ENCODE measurements at regions not wholly inside any gene's neighbourhood (a gene's known extent, or its start where the extent isn't known, plus 50 kb on each side); places are given as distances from the start of the nearest gene placed in this dataset.

- H3K4me3 ChIP-seq: no peak overlapping the region
- peaks cover 6% of the 10 kb centered on the region; the same call in 1 of the 2 replicates for H3K4me1 ChIP-seq
- DNase-seq (ENCODE audit: low spot score in 2 of 2): peak; percentile 12 to 33
- H3K27me3 ChIP-seq (ENCODE audit: low read depth): no peaks in the 10 kb centered on the region
- no peaks in the 10 kb centered on the region for H3K9me3 ChIP-seq
- no peaks in the 10 kb centered on the region for H3K36me3 ChIP-seq (replicated peaks)
- in situ Hi-C loops (cut with MboI; ENCODE audit: low sequenced_read_pairs): no loop called here
These were observed 79.1 kb upstream of the EGLN3 start for GRCh38 chr14:34029921-34030334.

- no peak for DNase-seq (ENCODE audit: low spot score in 2 of 2)
- Histone ChIP-seq H3K27me3 (ENCODE audit: low read depth) (no peaks in the 10 kb centered on the region), H3K36me3 (replicated peaks) (no peaks in the 10 kb centered on the region), H3K4me3 (no peak overlapping the region), H3K4me1 (peaks cover 6% of the 10 kb centered on the region; the same call in 1 of the 2 replicates), H3K9me3 (no peaks in the 10 kb centered on the region)
- in situ Hi-C loops (cut with MboI; ENCODE audit: low sequenced_read_pairs): no loop called here
These were observed 77.2 kb upstream of the EGLN3 start for GRCh38 chr14:34027990-34028495.

- H3K27me3 ChIP-seq (ENCODE audit: low read depth): no peaks in the 10 kb centered on the region
- peaks cover 6% of the 10 kb centered on the region; the same call in 1 of the 2 replicates for H3K4me1 ChIP-seq
- DNase-seq (ENCODE audit: low spot score in 2 of 2): no peak
- H3K9me3 ChIP-seq: no peaks in the 10 kb centered on the region
- H3K36me3 ChIP-seq (replicated peaks): no peaks in the 10 kb centered on the region
- H3K4me3 ChIP-seq: no peak overlapping the region
- in situ Hi-C loops (cut with MboI; ENCODE audit: low sequenced_read_pairs): no loop called here
These were observed 76.5 kb upstream of the EGLN3 start for GRCh38 chr14:34027130-34027989.

- Histone ChIP-seq H3K27me3 (ENCODE audit: low read depth) (no peaks in the 10 kb centered on the region), H3K9me3 (no peaks in the 10 kb centered on the region), H3K4me3 (no peak overlapping the region), H3K4me1 (peaks cover 6% of the 10 kb centered on the region; the same call in 1 of the 2 replicates), H3K36me3 (replicated peaks) (no peaks in the 10 kb centered on the region)
- DNase-seq (ENCODE audit: low spot score in 2 of 2): no peak
- in situ Hi-C loops (cut with MboI; ENCODE audit: low sequenced_read_pairs): no loop called here
These were observed 74.6 kb upstream of the EGLN3 start for GRCh38 chr14:34025325-34026017.

GRCh38 chr14:34024768-34025144 lies 73.9 kb upstream of the EGLN3 start:
- H3K4me3 ChIP-seq: no peak overlapping the region
- H3K9me3 ChIP-seq: no peaks in the 10 kb centered on the region
- H3K4me1 ChIP-seq: peaks cover 2% of the 10 kb centered on the region; the same call in 1 of the 2 replicates
- no peaks in the 10 kb centered on the region for H3K27me3 ChIP-seq (ENCODE audit: low read depth)
- in situ Hi-C loops (cut with MboI; ENCODE audit: low sequenced_read_pairs): no loop called here
- no peak for DNase-seq (ENCODE audit: low spot score in 2 of 2)
- no peaks in the 10 kb centered on the region for H3K36me3 ChIP-seq (replicated peaks)

GRCh38 chr14:34023824-34024767 lies 73.2 kb upstream of the EGLN3 start:
- H3K4me1 ChIP-seq: no peaks in the 10 kb centered on the region
- H3K9me3 ChIP-seq: no peaks in the 10 kb centered on the region
- no peaks in the 10 kb centered on the region for H3K27me3 ChIP-seq (ENCODE audit: low read depth)
- H3K4me3 ChIP-seq: no peak overlapping the region
- no peak for DNase-seq (ENCODE audit: low spot score in 2 of 2)
- in situ Hi-C loops (cut with MboI; ENCODE audit: low sequenced_read_pairs): no loop called here
- no peaks in the 10 kb centered on the region for H3K36me3 ChIP-seq (replicated peaks)

- in situ Hi-C loops (cut with MboI; ENCODE audit: low sequenced_read_pairs): no loop called here
- H3K4me3 ChIP-seq: no peak overlapping the region
- H3K36me3 ChIP-seq (replicated peaks): no peaks in the 10 kb centered on the region
- DNase-seq (ENCODE audit: low spot score in 2 of 2): no peak
- H3K9me3 ChIP-seq: no peaks in the 10 kb centered on the region
- no peaks in the 10 kb centered on the region for H3K4me1 ChIP-seq
- no peaks in the 10 kb centered on the region for H3K27me3 ChIP-seq (ENCODE audit: low read depth)
These were observed 70.2 kb upstream of the EGLN3 start for GRCh38 chr14:34021096-34021495.

- no peak for DNase-seq (ENCODE audit: low spot score in 2 of 2)
- no peaks in the 10 kb centered on the region for H3K4me1 ChIP-seq
- no peaks in the 10 kb centered on the region for H3K36me3 ChIP-seq (replicated peaks)
- in situ Hi-C loops (cut with MboI; ENCODE audit: low sequenced_read_pairs): no loop called here
- H3K4me3 ChIP-seq: no peak overlapping the region
- no peaks in the 10 kb centered on the region for H3K9me3 ChIP-seq
- H3K27me3 ChIP-seq (ENCODE audit: low read depth): no peaks in the 10 kb centered on the region
These were observed 69.1 kb upstream of the EGLN3 start for GRCh38 chr14:34020014-34020413.

- Histone ChIP-seq H3K4me1 (no peaks in the 10 kb centered on the region), H3K9me3 (no peaks in the 10 kb centered on the region), H3K27me3 (ENCODE audit: low read depth) (no peaks in the 10 kb centered on the region), H3K36me3 (replicated peaks) (no peaks in the 10 kb centered on the region), H3K4me3 (no peak overlapping the region)
- in situ Hi-C loops (cut with MboI; ENCODE audit: low sequenced_read_pairs): no loop called here
- no peak for DNase-seq (ENCODE audit: low spot score in 2 of 2)
These were observed 67.8 kb upstream of the EGLN3 start for GRCh38 chr14:34018564-34019244.

GRCh38 chr14:34018125-34018524 lies 67.3 kb upstream of the EGLN3 start:
- no peak for DNase-seq (ENCODE audit: low spot score in 2 of 2)
- peaks cover under 1% of the 10 kb centered on the region; the same call in 1 of the 2 replicates for H3K4me1 ChIP-seq
- H3K4me3 ChIP-seq: no peak overlapping the region
- no peaks in the 10 kb centered on the region for H3K27me3 ChIP-seq (ENCODE audit: low read depth)
- in situ Hi-C loops (cut with MboI; ENCODE audit: low sequenced_read_pairs): no loop called here
- no peaks in the 10 kb centered on the region for H3K36me3 ChIP-seq (replicated peaks)
- no peaks in the 10 kb centered on the region for H3K9me3 ChIP-seq

GRCh38 chr14:34015383-34015782 lies 64.5 kb upstream of the EGLN3 start:
- in situ Hi-C loops (cut with MboI; ENCODE audit: low sequenced_read_pairs): no loop called here
- H3K36me3 ChIP-seq (replicated peaks): no peaks in the 10 kb centered on the region
- no peaks in the 10 kb centered on the region for H3K27me3 ChIP-seq (ENCODE audit: low read depth)
- peaks cover 3% of the 10 kb centered on the region; the same call in 1 of the 2 replicates for H3K4me1 ChIP-seq
- H3K4me3 ChIP-seq: no peak overlapping the region
- H3K9me3 ChIP-seq: no peaks in the 10 kb centered on the region
- DNase-seq (ENCODE audit: low spot score in 2 of 2): no peak

GRCh38 chr14:34014936-34015335 lies 64.1 kb upstream of the EGLN3 start:
- peaks cover 3% of the 10 kb centered on the region; the same call in 1 of the 2 replicates for H3K4me1 ChIP-seq
- in situ Hi-C loops (cut with MboI; ENCODE audit: low sequenced_read_pairs): no loop called here
- no peaks in the 10 kb centered on the region; the same call in 1 of the 2 replicates for H3K9me3 ChIP-seq
- H3K4me3 ChIP-seq: no peak overlapping the region
- H3K36me3 ChIP-seq (replicated peaks): no peaks in the 10 kb centered on the region
- H3K27me3 ChIP-seq (ENCODE audit: low read depth): no peaks in the 10 kb centered on the region
- no peak for DNase-seq (ENCODE audit: low spot score in 2 of 2)

- in situ Hi-C loops (cut with MboI; ENCODE audit: low sequenced_read_pairs): no loop called here
- no peaks in the 10 kb centered on the region for H3K36me3 ChIP-seq (replicated peaks)
- H3K9me3 ChIP-seq: no peaks in the 10 kb centered on the region; the same call in 1 of the 2 replicates
- peaks cover 3% of the 10 kb centered on the region; the same call in 1 of the 2 replicates for H3K4me1 ChIP-seq
- H3K4me3 ChIP-seq: no peak overlapping the region
- no peak for DNase-seq (ENCODE audit: low spot score in 2 of 2)
- H3K27me3 ChIP-seq (ENCODE audit: low read depth): no peaks in the 10 kb centered on the region
These were observed 62.8 kb upstream of the EGLN3 start for GRCh38 chr14:34013721-34014060.

Measured in HAP-1 (cell line).